ENCODE measurements at regions not wholly inside any gene's neighbourhood (a gene's known extent, or its start where the extent isn't known, plus 50 kb on each side); places are given as distances from the start of the nearest gene placed in this dataset.

GRCh38 chr1:81004011-81004410 lies 796.7 kb upstream of the ADGRL2 start:
- TF ChIP-seq EZH2 (IDR thresholded peaks at IDR 0.05; ENCODE audit: insufficient read depth, poor library complexity, severe bottlenecking) (no peak), EZH2phosphoT487 (IDR thresholded peaks at IDR 0.05; ENCODE audit: insufficient read depth, low read depth) (no peak)

Measured in GM23248 (cell line).